HepG2 (cell line): ENCODE measurements at regions not wholly inside any gene's neighbourhood (a gene's known extent, or its start where the extent isn't known, plus 50 kb on each side); places are given as distances from the start of the nearest gene placed in this dataset.

Source experiments
- ATAC-seq: fragments of 200-7000 bp; cut with Tn5 transposase; 3 replicates; pipeline ENCODE4 v1.9.1; 2020; ENCODE audit warnings: mild to moderate bottlenecking, moderate library complexity
- BruUV-seq: library from RNA; stranded (reverse); fragments of 400-500 nt; replicated peaks from 2 replicates; lab custom pipeline; 2021; lab: Mats Ljungman, UMichigan
- CTCF ChIA-PET: fragments of 300-600 bp; formaldehyde crosslinking; extraction: SDS; loops from one replicate; lab custom pipeline; 2021; ENCODE audit warnings: low total read pairs, inconsistent platforms, low intra/inter-chr PET ratio; lab: Yijun Ruan, JAX
- POLR2A ChIA-PET: fragments of 350-600 bp; sonication (Branson Sonifier 250); formaldehyde crosslinking; loops from one replicate; lab custom pipeline; 2020; ENCODE audit warnings: antibody characterized with exemption, inconsistent platforms; lab: Yijun Ruan, JAX
- DNase-seq: peaks from one replicate; pipeline ENCODE4 v3.0.0-alpha.2; 2015; ENCODE audit warnings: low spot score
- FAIRE-seq: peaks from 3 replicates; lab custom pipeline; 2011; peaks lifted over from hg19 to GRCh38; lab: Jason Lieb, UNC
- H2AFZ ChIP-seq: one replicate; pipeline ENCODE4 v1.6.1; 2011; ENCODE audit warnings: low read length, inconsistent platforms
- H3K27ac ChIP-seq: fragments of 300-600 bp; 3 replicates; pipeline ENCODE4 v1.8.0; 2011; ENCODE audit warnings: mixed run types, mild to moderate bottlenecking, mixed read lengths, low read length, inconsistent platforms; ENCODE audit not compliant: insufficient read depth; ENCODE audit errors: extremely low read length
- H3K27me3 ChIP-seq, 2 experiments: fragments of 200-600 bp in 1 of 2; 2 replicates in 1 of 2; 3 replicates in 1 of 2; pipeline versions ENCODE4 v1.6.0 to v1.8.0; 2011; ENCODE audit warnings: low read length in 2 of 2, mild to moderate bottlenecking in 2 of 2, moderate library complexity in 2 of 2, inconsistent platforms in 1 of 2; ENCODE audit not compliant: insufficient read depth in 2 of 2, control insufficient read depth in 1 of 2
- H3K36me3 ChIP-seq, 2 experiments: fragments of 200-600 bp in 1 of 2; replicated peaks in 1 of 2; 2 replicates in 1 of 2; 3 replicates in 1 of 2; pipeline versions ENCODE4 v1.5.1 to v1.8.0; 2011; ENCODE audit warnings: low read length in 2 of 2, inconsistent platforms in 1 of 2; ENCODE audit not compliant: insufficient read depth in 2 of 2, control insufficient read depth in 1 of 2
- H3K4me1 ChIP-seq: 2 replicates; pipeline ENCODE4 v1.5.1; 2012; ENCODE audit warnings: low read length, inconsistent platforms; ENCODE audit not compliant: insufficient read depth
- H3K4me2 ChIP-seq: 2 replicates; pipeline ENCODE4 v1.6.0; 2011; ENCODE audit warnings: low read depth, low read length, inconsistent platforms
- H3K4me3 ChIP-seq, 3 experiments: fragments of 200-600 bp in 1 of 3; sonication (generic), shearing (Covaris generic) in 1 of 3; replicated peaks in 1 of 3; 2 replicates each; pipeline ENCODE4 v1.5.1; 2011 to 2016; ENCODE audit warnings: low read length in 3 of 3, inconsistent platforms in 2 of 3, low read depth in 2 of 3, mild to moderate bottlenecking in 2 of 3, control low read depth in 1 of 3, mixed read lengths in 1 of 3; ENCODE audit not compliant: insufficient read depth in 1 of 3
- H3K79me2 ChIP-seq: one replicate; pipeline ENCODE4 v1.6.1; 2011; ENCODE audit warnings: low read length, inconsistent platforms; ENCODE audit not compliant: insufficient read depth
- H3K9ac ChIP-seq: 2 replicates; pipeline ENCODE4 v1.6.0; 2011; ENCODE audit warnings: mild to moderate bottlenecking, low read depth, low read length, inconsistent platforms; ENCODE audit not compliant: insufficient read depth
- H3K9me3 ChIP-seq: 2 replicates; pipeline ENCODE4 v1.5.1; 2012; ENCODE audit warnings: mild to moderate bottlenecking, low read length
- H4K20me1 ChIP-seq: 2 replicates; pipeline ENCODE4 v1.6.0; 2011; ENCODE audit warnings: inconsistent platforms, mild to moderate bottlenecking, low read length, moderate library complexity; ENCODE audit not compliant: insufficient read depth
- MBD4 ChIP-seq: IDR thresholded peaks from 2 replicates; pipeline ENCODE4 v1.6.1; 2012; ENCODE audit warnings: low read length, inconsistent platforms, borderline replicate concordance
- MIER2 ChIP-seq: IDR thresholded peaks from 2 replicates; pipeline ENCODE4 v1.6.1; 2016; ENCODE audit warnings: missing biosample characterization, missing genetic modification reagents
- NR2F2 ChIP-seq: IDR thresholded peaks from 2 replicates; pipeline ENCODE4 v1.6.1; 2012; ENCODE audit warnings: low read depth, inconsistent platforms, borderline replicate concordance
- RFXAP ChIP-seq: sonication (generic); formaldehyde crosslinking; IDR thresholded peaks from 2 replicates; pipeline ENCODE4 v1.4.0; 2020; ENCODE audit warnings: missing genetic modification reagents, borderline replicate concordance
- RXRA ChIP-seq: sonication (generic); formaldehyde crosslinking; IDR thresholded peaks from 2 replicates; pipeline ENCODE4 v1.5.1; 2020; ENCODE audit warnings: missing genetic modification reagents
- TMF1 ChIP-seq: sonication (generic); formaldehyde crosslinking; IDR thresholded peaks from 2 replicates; pipeline ENCODE4 v1.8.1; 2022; ENCODE audit warnings: low read depth, missing genetic modification reagents
- ZFY ChIP-seq: sonication (generic); formaldehyde crosslinking; IDR thresholded peaks from 2 replicates; pipeline ENCODE4 v1.4.0; 2020; ENCODE audit warnings: missing genetic modification reagents
- ZNF235 ChIP-seq: sonication (generic); formaldehyde crosslinking; IDR thresholded peaks from 2 replicates; pipeline ENCODE4 v1.8.1; 2023; ENCODE audit warnings: mild to moderate bottlenecking, missing genetic modification reagents, borderline replicate concordance
- ZNF670 ChIP-seq: sonication (generic); formaldehyde crosslinking; IDR thresholded peaks from 2 replicates; pipeline ENCODE4 v1.8.0; 2022; ENCODE audit warnings: mild to moderate bottlenecking, missing genetic modification reagents, borderline replicate concordance
- ZNF790 ChIP-seq: sonication (generic); formaldehyde crosslinking; IDR thresholded peaks from 2 replicates; pipeline ENCODE4 v1.8.0; 2022; ENCODE audit warnings: missing genetic modification reagents, mild to moderate bottlenecking, borderline replicate concordance
- WGBS: methylation state at CpG from one replicate; pipeline ENCODE4 v1.1.6; 2017; ENCODE audit warnings: low lambda C conversion rate; 5-methylcytosine and 5-hydroxymethylcytosine counted together
- in situ Hi-C: cut with HindIII; loops from 2 replicates; pipeline ENCODE4 v1.10.0; 2017; ENCODE audit warnings: low pct_unique_long_range_greater_than_20kb; ENCODE audit not compliant: extremely low pct_ligation_motif_present
- intact Hi-C: fragments of 100-400 bp; cut with micrococcal nuclease; formaldehyde crosslinking; loops from one replicate; pipeline ENCODE4 v1.10.0; 2022; ENCODE audit not compliant: unreplicated experiment
- TF ChIP-seq, protein P1 (sequence below), 2 experiments: sonication (generic) in 1 of 2; formaldehyde crosslinking in 1 of 2; IDR thresholded peaks; 2 replicates each; pipeline versions ENCODE4 v1.6.1 to v1.9.0; 2014 to 2022; ENCODE audit warnings: antibody characterized with exemption in 1 of 2, borderline replicate concordance in 1 of 2, inconsistent platforms in 1 of 2, low read depth in 1 of 2, missing genetic modification reagents in 1 of 2

DNA sequence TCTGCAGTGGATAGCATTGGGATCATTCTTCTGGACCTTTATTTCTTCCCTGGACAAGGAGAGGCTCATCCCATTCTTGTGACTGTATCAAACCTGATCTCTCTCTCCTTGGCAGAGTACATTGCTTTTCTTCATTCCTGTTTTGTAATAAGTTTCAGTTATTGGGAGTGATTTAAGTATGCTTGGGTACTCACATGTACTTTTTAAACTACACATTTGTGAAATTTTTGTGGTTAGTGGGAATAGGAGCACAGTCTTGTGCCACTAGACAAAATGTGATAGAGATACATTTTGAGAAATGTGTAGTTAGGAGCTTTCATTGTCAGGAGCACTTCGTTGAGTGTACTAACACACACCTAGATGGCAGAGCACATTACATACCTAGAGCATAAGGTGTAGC, 262.6 kb downstream of the C3orf38 start:
- H4K20me1 ChIP-seq: no peaks in the 10 kb centered on the region
- WGBS: 0% methylated on average over 1 of the region's 1 CpG
- ATAC-seq (no peak), DNase-seq (no peak)
- ChIA-PET POLR2A (no interaction called here), CTCF (no interaction called here)
- no TSS peak for BruUV-seq
- in situ Hi-C loops: no loop called here
- no peak overlapping the region for H3K4me2 ChIP-seq
- intact Hi-C loops: no loop called here
- no peak overlapping the region for H3K27ac ChIP-seq
- H3K4me1 ChIP-seq: no peaks in the 10 kb centered on the region
- H3K36me3 ChIP-seq: no peaks in the 10 kb centered on the region
- H3K79me2 ChIP-seq: no peaks in the 10 kb centered on the region
- no peak overlapping the region for H2AFZ ChIP-seq
- TF ChIP-seq MIER2 (CRISPR knock-in tag): no peak
- TF ChIP-seq, protein P1, sequence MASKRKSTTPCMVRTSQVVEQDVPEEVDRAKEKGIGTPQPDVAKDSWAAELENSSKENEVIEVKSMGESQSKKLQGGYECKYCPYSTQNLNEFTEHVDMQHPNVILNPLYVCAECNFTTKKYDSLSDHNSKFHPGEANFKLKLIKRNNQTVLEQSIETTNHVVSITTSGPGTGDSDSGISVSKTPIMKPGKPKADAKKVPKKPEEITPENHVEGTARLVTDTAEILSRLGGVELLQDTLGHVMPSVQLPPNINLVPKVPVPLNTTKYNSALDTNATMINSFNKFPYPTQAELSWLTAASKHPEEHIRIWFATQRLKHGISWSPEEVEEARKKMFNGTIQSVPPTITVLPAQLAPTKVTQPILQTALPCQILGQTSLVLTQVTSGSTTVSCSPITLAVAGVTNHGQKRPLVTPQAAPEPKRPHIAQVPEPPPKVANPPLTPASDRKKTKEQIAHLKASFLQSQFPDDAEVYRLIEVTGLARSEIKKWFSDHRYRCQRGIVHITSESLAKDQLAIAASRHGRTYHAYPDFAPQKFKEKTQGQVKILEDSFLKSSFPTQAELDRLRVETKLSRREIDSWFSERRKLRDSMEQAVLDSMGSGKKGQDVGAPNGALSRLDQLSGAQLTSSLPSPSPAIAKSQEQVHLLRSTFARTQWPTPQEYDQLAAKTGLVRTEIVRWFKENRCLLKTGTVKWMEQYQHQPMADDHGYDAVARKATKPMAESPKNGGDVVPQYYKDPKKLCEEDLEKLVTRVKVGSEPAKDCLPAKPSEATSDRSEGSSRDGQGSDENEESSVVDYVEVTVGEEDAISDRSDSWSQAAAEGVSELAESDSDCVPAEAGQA (IDR thresholded peaks at IDR 0.05; ENCODE audit: low read depth): no peak
- TF ChIP-seq, protein P1 (CRISPR knock-in tag; IDR thresholded peaks at IDR 0.05; ENCODE audit: borderline replicate concordance): no peak
- no peak for TF ChIP-seq ZNF790 (CRISPR knock-in tag)
- no peak for TF ChIP-seq ZNF670 (CRISPR knock-in tag)
- no peak for TF ChIP-seq RXRA
- no peak for TF ChIP-seq ZFY (CRISPR knock-in tag)
- no peak for TF ChIP-seq MBD4
- no peak for TF ChIP-seq ZNF235
- no peak for TF ChIP-seq TMF1
- TF ChIP-seq NR2F2: no peak
- no peak for TF ChIP-seq RFXAP
- TF ChIP-seq, all 625 proteins: peak for 0
- no peak overlapping the region for H3K4me3 ChIP-seq
- FAIRE-seq: no peak
- H3K27me3 ChIP-seq: no peaks in the 10 kb centered on the region
- H3K9me3 ChIP-seq: no peaks in the 10 kb centered on the region
- H3K9ac ChIP-seq: no peak overlapping the region
